ENCODE measurements at regions not wholly inside any gene's neighbourhood (a gene's known extent, or its start where the extent isn't known, plus 50 kb on each side); places are given as distances from the start of the nearest gene placed in this dataset.

- ChIA-PET CTCF (no interaction called here), POLR2A (no interaction called here)
- Mint-ChIP-seq H3K4me1 (peaks cover 6% of the 10 kb centered on the region), H3K4me3 (no peak overlapping the region), H3K9me3 (ENCODE audit: insufficient read depth) (no peaks in the 10 kb centered on the region), H3K27me3 (peaks cover 31% of the 10 kb centered on the region), H3K27ac (no peak overlapping the region)
- TF ChIP-seq CTCF (IDR thresholded peaks at IDR 0.05) (no peak), EZH2 (IDR thresholded peaks at IDR 0.05; ENCODE audit: borderline replicate concordance, insufficient read depth, low read depth, low read length, poor library complexity, severe bottlenecking) (no peak)
- DNase-seq (no peak), ATAC-seq (ENCODE audit: low read depth) (no peak)
- no peaks in the 10 kb centered on the region for H3K79me2 ChIP-seq (ENCODE audit: control insufficient read depth, insufficient read depth, low read length)
- H3K9me3 ChIP-seq (ENCODE audit: control extremely low read depth in 1 of 3, control insufficient read depth in 2 of 3, insufficient read depth in 1 of 3, low read length in 2 of 3), result peaks cover 0 to 4% (median 0%) of the 10 kb centered on the region in 3 donors
- no peak overlapping the region for H3K4me2 ChIP-seq (replicated peaks; ENCODE audit: low read depth, low read length, poor library complexity, severe bottlenecking)
- no peaks in the 10 kb centered on the region for H3K36me3 ChIP-seq (replicated peaks in 1 of 2; ENCODE audit: control extremely low read depth in 1 of 2, control insufficient read depth in 1 of 2, extremely low read depth in 1 of 2, insufficient read depth in 2 of 2, low read length in 1 of 2)
- H3K27me3 ChIP-seq (replicated peaks in 1 of 4; ENCODE audit: control extremely low read depth in 1 of 4, control insufficient read depth in 3 of 4, insufficient read depth in 4 of 4, low read length in 3 of 4), result peaks cover 0 to 7% (median 2%) of the 10 kb centered on the region in 4 experiments
- no peaks in the 10 kb centered on the region for H4K20me1 ChIP-seq (ENCODE audit: control insufficient read depth, insufficient read depth, low read length, poor library complexity, severe bottlenecking)
- intact Hi-C loops (cut with micrococcal nuclease), result no loop called here
- H3K4me3 ChIP-seq (ENCODE audit: control extremely low read depth in 1 of 5, extremely low read depth in 1 of 5, insufficient read depth in 1 of 5, low read depth in 2 of 5, low read length in 4 of 5), result no peak overlapping the region
- no peak overlapping the region for H3K27ac ChIP-seq (ENCODE audit: low read length in 2 of 2)
- no peak overlapping the region for H3K9ac ChIP-seq (ENCODE audit: low read length)
- peaks cover 0 to 10% of the 10 kb centered on the region in 2 donors for H3K4me1 ChIP-seq (ENCODE audit: control insufficient read depth in 2 of 2, insufficient read depth in 2 of 2, low read length in 2 of 2)
- 89% methylated on average over 5 of the region's 10 CpGs for WGBS (ENCODE audit: insufficient coverage)
- H2AFZ ChIP-seq (ENCODE audit: insufficient read depth, low read depth, low read length, poor library complexity, severe bottlenecking), result no peak overlapping the region
Observed at GRCh38 chr17:83150369-83151055, 71.1 kb downstream of the METRNL start.

- H3K4me3 Mint-ChIP-seq, result no peak overlapping the region
- 95% methylated on average over 15 of the region's 16 CpGs for WGBS (ENCODE audit: insufficient coverage)
- no peak overlapping the region for H3K27ac Mint-ChIP-seq
- DNase-seq (no peak), ATAC-seq (ENCODE audit: low read depth) (no peak)
- H3K4me3 ChIP-seq (ENCODE audit: control extremely low read depth in 1 of 5, extremely low read depth in 1 of 5, insufficient read depth in 1 of 5, low read depth in 2 of 5, low read length in 4 of 5), result no peak overlapping the region
- no peaks in the 10 kb centered on the region for H4K20me1 ChIP-seq (ENCODE audit: control insufficient read depth, insufficient read depth, low read length, poor library complexity, severe bottlenecking)
- H3K4me1 Mint-ChIP-seq, result peaks cover 8% of the 10 kb centered on the region
- no peak for TF ChIP-seq EZH2 (IDR thresholded peaks at IDR 0.05; ENCODE audit: borderline replicate concordance, insufficient read depth, low read depth, low read length, poor library complexity, severe bottlenecking)
- TF ChIP-seq CTCF (IDR thresholded peaks at IDR 0.05), result no peak
- H3K9me3 ChIP-seq (ENCODE audit: control extremely low read depth in 1 of 3, control insufficient read depth in 2 of 3, insufficient read depth in 1 of 3, low read length in 2 of 3), result peaks cover 0 to 3% (median 0%) of the 10 kb centered on the region in 3 donors
- no peaks in the 10 kb centered on the region for H3K9me3 Mint-ChIP-seq (ENCODE audit: insufficient read depth)
- no peak overlapping the region for H3K9ac ChIP-seq (ENCODE audit: low read length)
- POLR2A ChIA-PET, result no interaction called here
- H3K27me3 Mint-ChIP-seq, result peaks cover 31% of the 10 kb centered on the region
- H3K36me3 ChIP-seq (replicated peaks in 1 of 2; ENCODE audit: control extremely low read depth in 1 of 2, control insufficient read depth in 1 of 2, extremely low read depth in 1 of 2, insufficient read depth in 2 of 2, low read length in 1 of 2), result no peaks in the 10 kb centered on the region
- H2AFZ ChIP-seq (ENCODE audit: insufficient read depth, low read depth, low read length, poor library complexity, severe bottlenecking), result no peak overlapping the region
- no peak overlapping the region for H3K4me2 ChIP-seq (replicated peaks; ENCODE audit: low read depth, low read length, poor library complexity, severe bottlenecking)
- H3K4me1 ChIP-seq (ENCODE audit: control insufficient read depth in 2 of 2, insufficient read depth in 2 of 2, low read length in 2 of 2), result peaks cover 0 to 10% of the 10 kb centered on the region in 2 donors
- no peak overlapping the region for H3K27ac ChIP-seq (ENCODE audit: low read length in 2 of 2)
- CTCF ChIA-PET, result no interaction called here
- intact Hi-C loops (cut with micrococcal nuclease), result no loop called here
- peaks cover 0 to 7% (median 2%) of the 10 kb centered on the region in 4 experiments for H3K27me3 ChIP-seq (replicated peaks in 1 of 4; ENCODE audit: control extremely low read depth in 1 of 4, control insufficient read depth in 3 of 4, insufficient read depth in 4 of 4, low read length in 3 of 4)
- no peaks in the 10 kb centered on the region for H3K79me2 ChIP-seq (ENCODE audit: control insufficient read depth, insufficient read depth, low read length)
Observed at GRCh38 chr17:83151056-83151441, 71.6 kb downstream of the METRNL start.

All from B cell (primary cell).